OCI-M2 (cell line): ENCODE measurements at regions not wholly inside any gene's neighbourhood (a gene's known extent, or its start where the extent isn't known, plus 50 kb on each side); places are given as distances from the start of the nearest gene placed in this dataset.

Source experiments
- DNase-seq: peaks from one replicate; lab custom pipeline; 2025; ENCODE audit not compliant: unreplicated experiment; lab: John Stamatoyannopoulos, UW

GRCh38 chr9:29637471-29638237, 2064.4 kb upstream of the C9orf72 start:
- no peak for DNase-seq

GRCh38 chr9:29640507-29640906, 2067.2 kb upstream of the C9orf72 start:
- DNase-seq, result no peak

GRCh38 chr9:29644514-29644913, 2071.2 kb upstream of the C9orf72 start:
- DNase-seq, result no peak

- no peak for DNase-seq
Measured at GRCh38 chr9:29647451-29647850, 2074.2 kb upstream of the C9orf72 start.

GRCh38 chr9:29648132-29648531, 2074.9 kb upstream of the C9orf72 start:
- DNase-seq, result no peak

GRCh38 chr9:29648601-29649000, 2075.3 kb upstream of the C9orf72 start:
- DNase-seq, result no peak

- DNase-seq, result no peak
Measured at GRCh38 chr9:29656641-29657406, 2083.5 kb upstream of the C9orf72 start.

- DNase-seq, result no peak
Measured at GRCh38 chr9:29657821-29658220, 2084.5 kb upstream of the C9orf72 start.

GRCh38 chr9:29659014-29659413, 2085.7 kb upstream of the C9orf72 start:
- DNase-seq, result no peak

GRCh38 chr9:29659736-29660135, 2086.5 kb upstream of the C9orf72 start:
- no peak for DNase-seq

- DNase-seq, result no peak
Measured at GRCh38 chr9:29668732-29669131, 2095.5 kb upstream of the C9orf72 start.

GRCh38 chr9:29669613-29670012, 2096.3 kb upstream of the C9orf72 start:
- no peak for DNase-seq

GRCh38 chr9:29685531-29685930, 2112.2 kb upstream of the C9orf72 start:
- DNase-seq, result no peak

- DNase-seq, result no peak
Measured at GRCh38 chr9:29691145-29691544, 2117.9 kb upstream of the C9orf72 start.

GRCh38 chr9:29691758-29692407, 2118.6 kb upstream of the C9orf72 start:
- no peak for DNase-seq

GRCh38 chr9:29697011-29697410, 2123.7 kb upstream of the C9orf72 start:
- no peak for DNase-seq

GRCh38 chr9:29701559-29701958, 2128.3 kb upstream of the C9orf72 start:
- no peak for DNase-seq

GRCh38 chr9:29701971-29702370, 2128.7 kb upstream of the C9orf72 start:
- no peak for DNase-seq

- DNase-seq, result no peak
Measured at GRCh38 chr9:29714860-29715259, 2141.6 kb upstream of the C9orf72 start.

GRCh38 chr9:29717631-29718030, 2144.3 kb upstream of the C9orf72 start:
- no peak for DNase-seq

- DNase-seq, result no peak
Measured at GRCh38 chr9:29730163-29730562, 2156.9 kb upstream of the C9orf72 start.

GRCh38 chr9:29740518-29740917, 2167.2 kb upstream of the C9orf72 start:
- no peak for DNase-seq
